ENCODE measurements at regions not wholly inside any gene's neighbourhood (a gene's known extent, or its start where the extent isn't known, plus 50 kb on each side); places are given as distances from the start of the nearest gene placed in this dataset.
A peak's percentile ranks its signal among the peaks of the same experiment; 100 is the strongest.

- CTCF ChIA-PET: interaction anchor here (0.6 to 0.7 kb wide), 2 partner anchors 284 to 1020 kb away, joined by 3 to 4 read pairs; no protein-coding TSS in a partner anchor
- no peak for DNase-seq (ENCODE audit: low read depth)
- no peaks in the 10 kb centered on the region for H3K36me3 ChIP-seq (ENCODE audit: control insufficient read depth, insufficient read depth, low read length)
Measured at GRCh38 chr4:111652236-111652635, 493.0 kb upstream of the FAM241A start.

DNA sequence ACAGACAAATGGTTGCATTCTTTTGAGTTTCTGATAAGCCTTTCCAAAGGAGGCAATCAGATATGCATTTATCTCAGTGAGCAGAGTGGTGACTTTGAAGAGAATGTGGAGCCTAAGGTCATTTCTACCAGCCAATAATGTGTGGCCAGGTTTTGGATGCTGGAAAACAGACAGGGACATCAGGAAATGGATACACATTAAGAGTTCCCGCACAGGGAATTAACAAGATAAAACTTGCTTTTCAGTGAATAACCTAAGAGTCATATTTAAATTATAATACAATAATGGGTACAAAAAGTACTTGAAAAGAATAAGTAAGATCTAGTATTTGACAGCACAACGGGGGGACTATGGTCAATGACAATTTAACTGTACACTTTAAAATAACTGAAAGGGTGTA lies 492.3 kb upstream of the FAM241A start:
- no peak for DNase-seq (ENCODE audit: low read depth)
- POLR2A ChIA-PET: no interaction called here
- no peaks in the 10 kb centered on the region for H3K27me3 ChIP-seq (ENCODE audit: control insufficient read depth, insufficient read depth, low read length)
- CTCF ChIA-PET: interaction anchor here (0.6 to 0.7 kb wide), 2 partner anchors 284 to 1020 kb away, joined by 3 to 4 read pairs; no protein-coding TSS in a partner anchor
- H3K4me3 ChIP-seq (ENCODE audit: low read depth, low read length): no peak overlapping the region
- TF ChIP-seq, protein P1, sequence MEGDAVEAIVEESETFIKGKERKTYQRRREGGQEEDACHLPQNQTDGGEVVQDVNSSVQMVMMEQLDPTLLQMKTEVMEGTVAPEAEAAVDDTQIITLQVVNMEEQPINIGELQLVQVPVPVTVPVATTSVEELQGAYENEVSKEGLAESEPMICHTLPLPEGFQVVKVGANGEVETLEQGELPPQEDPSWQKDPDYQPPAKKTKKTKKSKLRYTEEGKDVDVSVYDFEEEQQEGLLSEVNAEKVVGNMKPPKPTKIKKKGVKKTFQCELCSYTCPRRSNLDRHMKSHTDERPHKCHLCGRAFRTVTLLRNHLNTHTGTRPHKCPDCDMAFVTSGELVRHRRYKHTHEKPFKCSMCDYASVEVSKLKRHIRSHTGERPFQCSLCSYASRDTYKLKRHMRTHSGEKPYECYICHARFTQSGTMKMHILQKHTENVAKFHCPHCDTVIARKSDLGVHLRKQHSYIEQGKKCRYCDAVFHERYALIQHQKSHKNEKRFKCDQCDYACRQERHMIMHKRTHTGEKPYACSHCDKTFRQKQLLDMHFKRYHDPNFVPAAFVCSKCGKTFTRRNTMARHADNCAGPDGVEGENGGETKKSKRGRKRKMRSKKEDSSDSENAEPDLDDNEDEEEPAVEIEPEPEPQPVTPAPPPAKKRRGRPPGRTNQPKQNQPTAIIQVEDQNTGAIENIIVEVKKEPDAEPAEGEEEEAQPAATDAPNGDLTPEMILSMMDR (IDR thresholded peaks at IDR 0.05; ENCODE audit: insufficient read depth, low read depth, low read length): no peak
- H3K36me3 ChIP-seq (ENCODE audit: control insufficient read depth, insufficient read depth, low read length): no peaks in the 10 kb centered on the region

More at GRCh38 chr4:111652236-111652635, 493.0 kb upstream of the FAM241A start:
- H3K4me3 ChIP-seq (ENCODE audit: low read depth, low read length): no peak overlapping the region
- no peaks in the 10 kb centered on the region for H3K27me3 ChIP-seq (ENCODE audit: control insufficient read depth, insufficient read depth, low read length)
- POLR2A ChIA-PET: no interaction called here
- TF ChIP-seq, protein P1 (IDR thresholded peaks at IDR 0.05; ENCODE audit: insufficient read depth, low read depth, low read length): no peak

DNA sequence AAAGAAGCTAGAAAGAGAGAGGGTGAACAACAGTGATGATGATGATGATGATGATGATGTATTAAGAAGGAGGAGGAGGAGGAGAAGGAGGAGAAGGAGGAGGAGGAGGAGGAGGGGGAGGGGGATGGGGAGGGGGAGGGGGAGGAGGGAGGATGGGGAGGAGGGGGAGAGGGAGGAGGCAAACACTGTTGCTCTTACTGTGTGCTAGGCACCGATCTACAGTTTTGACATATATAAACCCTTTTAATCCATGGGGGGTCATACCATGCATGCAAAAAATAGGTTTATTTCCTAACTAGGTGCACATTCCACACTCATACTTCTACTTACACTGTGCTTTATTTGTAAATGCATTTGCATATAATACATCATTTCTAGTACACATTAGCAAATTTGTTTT lies 482.8 kb upstream of the FAM241A start:
- ChIA-PET POLR2A (no interaction called here), CTCF (no interaction called here)
- Histone ChIP-seq H3K36me3 (ENCODE audit: control insufficient read depth, insufficient read depth, low read length) (no peaks in the 10 kb centered on the region), H3K4me3 (ENCODE audit: low read depth, low read length) (no peak overlapping the region), H3K27me3 (ENCODE audit: control insufficient read depth, insufficient read depth, low read length) (no peaks in the 10 kb centered on the region)
- TF ChIP-seq, protein P1 (IDR thresholded peaks at IDR 0.05; ENCODE audit: insufficient read depth, low read depth, low read length): no peak
- DNase-seq (ENCODE audit: low read depth): no peak

GRCh38 chr4:111664308-111664945 lies 480.8 kb upstream of the FAM241A start:
- no peak for DNase-seq (ENCODE audit: low read depth)
- TF ChIP-seq, protein P1 (IDR thresholded peaks at IDR 0.05; ENCODE audit: insufficient read depth, low read depth, low read length): no peak
- Histone ChIP-seq H3K36me3 (ENCODE audit: control insufficient read depth, insufficient read depth, low read length) (no peaks in the 10 kb centered on the region), H3K27me3 (ENCODE audit: control insufficient read depth, insufficient read depth, low read length) (no peaks in the 10 kb centered on the region), H3K4me3 (ENCODE audit: low read depth, low read length) (no peak overlapping the region)
- POLR2A ChIA-PET: no interaction called here
- CTCF ChIA-PET: interaction anchor here (0.9 to 1.2 kb wide), 3 partner anchors 14 to 31 kb away, joined by 3 read pairs; no protein-coding TSS in a partner anchor

- ChIA-PET CTCF (interaction anchor here (0.7 to 1.7 kb wide), 3 partner anchors 10 to 187 kb away, joined by 3 to 5 read pairs (median 3); no protein-coding TSS in a partner anchor), POLR2A (interaction anchor here (0.8 kb wide), 1 partner anchor 12 kb away, joined by 16 read pairs; no protein-coding TSS in a partner anchor)
- Histone ChIP-seq H3K36me3 (ENCODE audit: control insufficient read depth, insufficient read depth, low read length) (no peaks in the 10 kb centered on the region), H3K4me3 (ENCODE audit: low read depth, low read length) (no peak overlapping the region), H3K27me3 (ENCODE audit: control insufficient read depth, insufficient read depth, low read length) (no peaks in the 10 kb centered on the region)
- peak; percentile 9 for DNase-seq (ENCODE audit: low read depth)
- TF ChIP-seq, protein P1 (IDR thresholded peaks at IDR 0.05; ENCODE audit: insufficient read depth, low read depth, low read length): no peak
Measured at GRCh38 chr4:111666826-111667360, 478.4 kb upstream of the FAM241A start.
